ENCODE measurements at regions not wholly inside any gene's neighbourhood (a gene's known extent, or its start where the extent isn't known, plus 50 kb on each side); places are given as distances from the start of the nearest gene placed in this dataset.
"Not testable (repeated sequence)": the region's sequence is repeated elsewhere in the genome, so short reads cannot be mapped to it uniquely, and the experiment has no call there.

- TF ChIP-seq PATZ1 (CRISPR knock-in tag; IDR thresholded peaks at IDR 0.05; ENCODE audit: borderline replicate concordance); TSHZ2 (CRISPR knock-in tag; IDR thresholded peaks at IDR 0.05); BACH2 (CRISPR knock-in tag; IDR thresholded peaks at IDR 0.05; ENCODE audit: borderline replicate concordance); CREB5 (CRISPR knock-in tag; IDR thresholded peaks at IDR 0.05; ENCODE audit: low read depth); ESRRG (CRISPR knock-in tag; IDR thresholded peaks at IDR 0.05); ISL1 (CRISPR knock-in tag; IDR thresholded peaks at IDR 0.05); POU6F1 (CRISPR knock-in tag; IDR thresholded peaks at IDR 0.05; ENCODE audit: borderline replicate concordance, low read depth); SNAI2 (CRISPR knock-in tag; IDR thresholded peaks at IDR 0.05); ZNF565 (CRISPR knock-in tag; conservative IDR thresholded peaks at IDR 0.05; ENCODE audit: low read depth): not testable (repeated sequence)
Observed at GRCh38 chr4:3626131-3626884, 94.1 kb upstream of the LRPAP1 start.
